OCI-LY1 (cell line): ENCODE measurements at regions not wholly inside any gene's neighbourhood (a gene's known extent, or its start where the extent isn't known, plus 50 kb on each side); places are given as distances from the start of the nearest gene placed in this dataset.

Experiments used
- EZH2 ChIP-seq: fragments of 200-600 bp; sonication (generic), shearing (Covaris generic); IDR thresholded peaks from 2 replicates; pipeline ENCODE4 v1.8.0; 2017; ENCODE audit warnings: borderline replicate concordance, mixed run types, mild to moderate bottlenecking, antibody characterized with exemption, low read length, moderate library complexity, mixed read lengths
- TF ChIP-seq, protein P1 (sequence below): fragments of 200-600 bp; sonication (generic), shearing (Covaris generic); IDR thresholded peaks from 2 replicates; pipeline ENCODE4 v1.5.1; 2017; ENCODE audit warnings: mild to moderate bottlenecking, antibody characterized with exemption, low read length, moderate library complexity, mixed read lengths

DNA sequence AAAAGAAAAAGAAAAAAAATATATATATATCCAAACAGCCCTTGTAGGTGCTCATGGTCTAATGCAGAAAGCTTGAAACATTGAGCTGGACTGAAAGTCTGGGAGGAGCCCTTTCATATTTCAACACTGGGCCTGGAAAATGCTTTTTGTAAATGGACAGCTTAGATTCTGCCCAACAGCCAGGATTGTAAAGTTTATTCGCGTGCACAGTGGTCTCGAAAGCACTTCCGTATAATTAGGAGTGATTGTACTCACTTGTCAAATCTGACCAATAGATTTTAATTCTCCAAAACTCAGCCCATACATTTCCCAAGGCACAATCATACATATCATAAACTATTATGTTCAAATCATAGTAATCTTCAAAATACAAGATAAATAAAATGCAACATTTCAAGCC is 260.1 kb downstream of the COL4A1 start:
- TF ChIP-seq, protein P1, sequence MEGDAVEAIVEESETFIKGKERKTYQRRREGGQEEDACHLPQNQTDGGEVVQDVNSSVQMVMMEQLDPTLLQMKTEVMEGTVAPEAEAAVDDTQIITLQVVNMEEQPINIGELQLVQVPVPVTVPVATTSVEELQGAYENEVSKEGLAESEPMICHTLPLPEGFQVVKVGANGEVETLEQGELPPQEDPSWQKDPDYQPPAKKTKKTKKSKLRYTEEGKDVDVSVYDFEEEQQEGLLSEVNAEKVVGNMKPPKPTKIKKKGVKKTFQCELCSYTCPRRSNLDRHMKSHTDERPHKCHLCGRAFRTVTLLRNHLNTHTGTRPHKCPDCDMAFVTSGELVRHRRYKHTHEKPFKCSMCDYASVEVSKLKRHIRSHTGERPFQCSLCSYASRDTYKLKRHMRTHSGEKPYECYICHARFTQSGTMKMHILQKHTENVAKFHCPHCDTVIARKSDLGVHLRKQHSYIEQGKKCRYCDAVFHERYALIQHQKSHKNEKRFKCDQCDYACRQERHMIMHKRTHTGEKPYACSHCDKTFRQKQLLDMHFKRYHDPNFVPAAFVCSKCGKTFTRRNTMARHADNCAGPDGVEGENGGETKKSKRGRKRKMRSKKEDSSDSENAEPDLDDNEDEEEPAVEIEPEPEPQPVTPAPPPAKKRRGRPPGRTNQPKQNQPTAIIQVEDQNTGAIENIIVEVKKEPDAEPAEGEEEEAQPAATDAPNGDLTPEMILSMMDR: no peak
- TF ChIP-seq EZH2: no peak
